ENCODE measurements at regions not wholly inside any gene's neighbourhood (a gene's known extent, or its start where the extent isn't known, plus 50 kb on each side); places are given as distances from the start of the nearest gene placed in this dataset.

GRCh38 chr11:79683930-79684329 is 243.1 kb upstream of the TENM4 start (continued):
- no peak for TF ChIP-seq CSRNP3 (CRISPR knock-in tag; IDR thresholded peaks at IDR 0.05)

GRCh38 chr11:79678780-79679452 is 238.1 kb upstream of the TENM4 start:
- no peak for ATAC-seq
- TF ChIP-seq ISL1 (CRISPR knock-in tag; IDR thresholded peaks at IDR 0.05) (no peak), CSRNP3 (CRISPR knock-in tag; IDR thresholded peaks at IDR 0.05) (no peak), TSHZ2 (CRISPR knock-in tag; IDR thresholded peaks at IDR 0.05) (no peak), ZNF70 (CRISPR knock-in tag; IDR thresholded peaks at IDR 0.05) (no peak), RARB (CRISPR knock-in tag; IDR thresholded peaks at IDR 0.05) (no peak), PATZ1 (CRISPR knock-in tag; IDR thresholded peaks at IDR 0.05; ENCODE audit: borderline replicate concordance) (no peak), CSDC2 (CRISPR knock-in tag; IDR thresholded peaks at IDR 0.05) (no peak), ARNTL (CRISPR knock-in tag; IDR thresholded peaks at IDR 0.05; ENCODE audit: borderline replicate concordance, low read depth) (no peak), SNAI2 (CRISPR knock-in tag; IDR thresholded peaks at IDR 0.05) (no peak), ZNF8 (CRISPR knock-in tag; IDR thresholded peaks at IDR 0.05) (no peak), TOX (CRISPR knock-in tag; IDR thresholded peaks at IDR 0.05; ENCODE audit: borderline replicate concordance) (no peak), OSR1 (CRISPR knock-in tag; IDR thresholded peaks at IDR 0.05) (no peak)

GRCh38 chr11:79676396-79676795 is 235.6 kb upstream of the TENM4 start:
- TF ChIP-seq SNAI2 (CRISPR knock-in tag; IDR thresholded peaks at IDR 0.05) (no peak), ZC3H10 (CRISPR knock-in tag; IDR thresholded peaks at IDR 0.05) (no peak), TOX (CRISPR knock-in tag; IDR thresholded peaks at IDR 0.05; ENCODE audit: borderline replicate concordance) (no peak), RARB (CRISPR knock-in tag; IDR thresholded peaks at IDR 0.05) (no peak), ARNTL (CRISPR knock-in tag; IDR thresholded peaks at IDR 0.05; ENCODE audit: borderline replicate concordance, low read depth) (no peak), TCF4 (CRISPR knock-in tag; IDR thresholded peaks at IDR 0.05; ENCODE audit: borderline replicate concordance) (no peak), ZFP3 (CRISPR knock-in tag; IDR thresholded peaks at IDR 0.05) (no peak), ESRRG (CRISPR knock-in tag; IDR thresholded peaks at IDR 0.05) (no peak), ZNF565 (CRISPR knock-in tag; conservative IDR thresholded peaks at IDR 0.05; ENCODE audit: low read depth) (no peak), OSR1 (CRISPR knock-in tag; IDR thresholded peaks at IDR 0.05) (no peak), TSHZ2 (CRISPR knock-in tag; IDR thresholded peaks at IDR 0.05) (no peak), PATZ1 (CRISPR knock-in tag; IDR thresholded peaks at IDR 0.05; ENCODE audit: borderline replicate concordance) (no peak), ISL1 (CRISPR knock-in tag; IDR thresholded peaks at IDR 0.05) (no peak), ZNF70 (CRISPR knock-in tag; IDR thresholded peaks at IDR 0.05) (no peak)
- no peak for ATAC-seq

All from SK-N-SH treated with all-trans-retinoic acid at 6 μM for 48 hours (cell line).